ENCODE measurements at regions not wholly inside any gene's neighbourhood (a gene's known extent, or its start where the extent isn't known, plus 50 kb on each side); places are given as distances from the start of the nearest gene placed in this dataset.

DNA sequence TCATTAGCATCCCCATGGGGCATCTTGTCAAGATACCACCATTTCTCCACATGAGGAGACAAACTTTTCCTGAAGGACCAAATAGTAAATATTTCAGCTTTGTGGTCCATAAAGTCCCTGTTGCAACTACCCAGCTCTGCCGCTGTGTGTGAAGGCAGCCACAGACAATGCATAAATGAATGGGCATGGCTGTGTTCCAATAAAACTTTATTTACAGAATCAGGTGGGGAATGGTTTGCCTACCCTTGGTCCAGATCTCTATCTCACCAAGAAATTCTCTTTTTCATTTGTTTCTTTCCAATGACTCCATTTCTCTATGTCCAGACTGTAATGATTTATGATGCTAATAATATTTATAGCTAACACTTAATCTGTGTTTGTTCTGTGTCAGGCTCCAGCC lies 409.3 kb upstream of the TBX3 start:
- no peak for DNase-seq

DNA sequence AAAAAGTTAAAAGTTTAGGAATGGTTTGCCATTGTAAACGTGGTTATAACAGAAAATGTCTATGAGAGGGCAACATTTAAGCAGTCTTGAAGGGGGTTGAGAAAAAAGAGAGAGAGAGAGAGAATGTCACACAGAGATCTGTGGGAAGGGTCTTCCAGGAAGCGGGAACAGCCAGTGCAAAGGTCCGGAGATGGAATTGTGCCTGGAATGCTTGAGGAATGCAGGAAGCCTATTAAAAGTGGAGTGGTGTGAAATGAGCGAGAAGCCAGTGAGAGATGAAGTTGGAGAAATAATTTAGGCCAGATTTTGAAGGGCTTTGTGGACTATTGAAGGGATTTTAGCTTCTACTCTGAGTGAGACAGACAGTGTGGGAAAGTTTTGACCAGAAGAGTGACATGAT lies 406.8 kb upstream of the TBX3 start:
- no peak for DNase-seq

GRCh38 chr12:115088995-115089841 lies 405.2 kb upstream of the TBX3 start:
- DNase-seq, result no peak

GRCh38 chr12:115088328-115088994 lies 404.5 kb upstream of the TBX3 start:
- DNase-seq, result no peak

DNA sequence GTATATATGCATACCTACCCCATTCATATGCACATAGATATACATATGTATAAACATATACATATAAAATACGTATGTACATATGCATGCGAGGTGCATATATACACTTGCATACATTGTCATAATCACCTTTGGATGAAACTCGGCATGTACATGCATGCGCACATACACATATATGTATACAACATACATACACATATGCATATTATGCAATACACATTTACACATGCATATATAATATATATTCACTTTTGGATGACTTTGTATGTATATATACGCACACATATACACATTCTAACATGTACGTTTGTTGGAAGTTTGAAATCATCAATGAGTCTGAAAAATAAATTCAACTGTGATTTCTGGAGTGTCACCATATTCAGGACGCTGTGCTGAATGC lies 401.6 kb upstream of the TBX3 start:
- DNase-seq, result no peak

GRCh38 chr12:115079760-115080159 lies 395.8 kb upstream of the TBX3 start:
- DNase-seq, result no peak

DNA sequence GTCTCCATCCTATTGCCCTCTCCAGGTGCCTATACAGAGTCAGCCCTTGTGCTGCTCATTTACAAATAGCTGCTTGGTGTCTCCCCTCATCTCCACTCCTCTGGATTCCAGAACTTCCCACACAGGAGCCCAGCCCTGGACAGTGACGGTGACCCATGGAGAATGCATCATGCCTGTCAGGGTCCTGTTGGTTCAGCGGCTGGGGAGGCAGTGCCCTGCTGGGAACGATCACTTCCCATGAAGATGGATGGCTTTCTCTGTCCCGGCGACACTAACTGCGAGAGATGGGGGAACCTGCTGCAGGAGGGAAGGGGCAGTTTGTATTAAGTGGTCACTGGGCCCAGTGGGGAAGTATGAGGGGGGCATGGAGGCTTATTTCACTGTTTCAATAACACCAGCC lies 395.0 kb upstream of the TBX3 start:
- no peak for DNase-seq

GRCh38 chr12:115078334-115078733 lies 394.4 kb upstream of the TBX3 start:
- no peak for DNase-seq

DNA sequence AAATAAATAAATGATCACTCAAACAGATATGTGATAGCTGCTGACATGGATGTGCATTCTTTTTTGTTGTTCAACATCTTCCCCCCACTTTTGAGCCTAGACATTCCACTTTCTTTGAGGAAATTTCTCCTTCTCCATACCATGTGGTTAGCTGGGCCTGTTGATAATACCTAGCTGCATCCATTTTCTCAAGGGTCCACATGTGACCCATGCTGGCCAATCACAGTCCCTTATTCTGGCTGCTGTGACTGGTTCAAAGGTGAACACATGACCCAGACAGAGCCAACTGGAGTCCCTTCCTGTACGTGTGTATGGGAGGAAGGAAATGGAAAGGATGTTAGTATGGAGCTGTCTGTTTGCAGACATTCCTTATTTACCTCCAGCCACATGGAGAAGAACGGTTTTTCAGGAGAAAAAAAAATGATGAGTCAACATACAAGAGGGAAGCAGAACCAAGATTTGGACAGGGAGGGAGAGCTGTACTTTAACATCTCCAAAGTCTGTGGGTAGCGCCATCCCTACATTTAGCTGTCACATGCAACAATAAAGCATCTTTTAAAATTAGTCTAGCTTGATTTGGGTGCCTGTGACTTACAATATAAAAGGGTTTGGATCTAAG lies 391.7 kb upstream of the TBX3 start:
- DNase-seq, result no peak

DNA sequence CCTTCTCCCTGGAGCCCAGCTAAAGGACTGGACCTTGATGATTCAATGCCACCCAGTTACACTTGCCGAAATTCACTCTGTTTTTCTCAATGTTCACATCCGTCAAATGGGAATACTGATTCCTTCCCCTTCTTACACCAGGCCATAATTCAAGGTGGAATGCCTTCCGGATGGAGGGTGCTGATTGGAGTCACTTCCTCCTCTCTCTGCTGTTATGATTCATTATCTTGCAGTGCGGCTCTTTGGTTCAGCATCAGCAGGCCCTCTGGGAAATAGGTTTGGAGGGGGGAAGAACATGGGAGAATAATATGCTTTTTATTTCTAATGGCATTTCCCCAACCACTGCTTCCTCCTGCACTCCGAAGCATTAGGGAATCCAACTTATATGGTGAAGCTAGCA lies 390.6 kb upstream of the TBX3 start:
- no peak for DNase-seq

- DNase-seq, result no peak
Measured at GRCh38 chr12:115072712-115073111, 388.7 kb upstream of the TBX3 start.

GRCh38 chr12:115070313-115070712 lies 386.3 kb upstream of the TBX3 start:
- no peak for DNase-seq

- DNase-seq, result no peak
Measured at GRCh38 chr12:115064296-115064695, 380.3 kb upstream of the TBX3 start.

- DNase-seq, result no peak
Measured at GRCh38 chr12:115062741-115063140, 378.8 kb upstream of the TBX3 start.

GRCh38 chr12:115060477-115061168 lies 376.6 kb upstream of the TBX3 start:
- DNase-seq, result no peak

DNA sequence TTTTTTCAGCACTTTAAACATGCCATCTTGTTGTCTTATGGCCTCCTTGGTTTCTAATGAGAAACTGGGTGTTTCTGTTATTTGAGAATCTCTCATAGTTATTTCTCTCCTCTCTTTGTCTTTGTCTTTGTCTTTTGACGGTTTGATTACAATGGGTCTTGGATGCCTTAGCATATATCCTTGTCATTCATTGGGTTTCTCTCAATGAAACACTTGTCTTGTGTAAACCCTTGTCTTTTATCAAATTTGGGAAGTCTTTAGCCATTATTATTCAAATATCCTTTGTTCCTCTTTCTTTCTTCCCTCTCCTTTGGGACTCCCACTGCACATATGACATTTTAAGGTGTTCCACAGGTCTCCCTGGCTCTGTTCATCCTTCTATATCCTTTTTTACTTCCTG lies 373.5 kb upstream of the TBX3 start:
- DNase-seq, result no peak

DNA sequence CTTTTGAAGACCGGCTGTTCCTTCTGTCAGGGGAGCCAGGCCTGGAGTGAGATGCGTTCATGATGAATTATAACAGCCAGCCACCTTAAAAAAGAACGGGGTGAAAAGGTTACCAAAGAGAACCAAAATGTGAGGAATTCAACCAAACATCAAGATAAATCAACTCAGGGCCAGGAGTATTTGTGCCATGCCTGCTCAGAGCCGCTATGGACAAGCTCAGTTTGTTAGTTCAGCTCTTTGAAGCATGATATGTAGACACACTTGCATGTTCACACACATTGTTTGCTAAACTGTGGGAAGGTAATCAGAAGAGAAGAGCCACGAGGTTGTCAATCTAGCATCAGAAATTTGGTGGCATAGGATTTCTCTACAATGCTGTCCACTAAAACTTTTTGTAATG lies 367.4 kb upstream of the TBX3 start:
- no peak for DNase-seq

DNA sequence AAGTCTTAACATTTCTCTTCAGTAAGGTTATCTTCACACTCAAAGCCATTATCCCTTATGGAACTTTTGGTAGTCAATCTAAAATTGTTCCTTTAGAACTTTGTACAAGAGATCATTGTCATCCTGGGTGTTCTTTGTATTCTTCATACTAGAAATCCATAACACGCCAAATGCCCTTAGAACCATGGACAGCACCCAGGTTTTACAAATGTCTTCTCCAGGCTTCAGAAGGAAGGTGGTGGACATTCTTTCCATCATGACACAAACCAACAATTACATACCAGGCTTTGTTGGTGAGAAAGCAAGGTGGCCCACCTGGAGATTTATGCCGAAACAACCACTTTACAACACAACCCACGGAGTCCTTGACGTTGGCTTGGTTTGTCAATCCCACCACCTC lies 365.6 kb upstream of the TBX3 start:
- DNase-seq, result no peak

GRCh38 chr12:115046805-115047204 lies 362.8 kb upstream of the TBX3 start:
- no peak for DNase-seq

GRCh38 chr12:115044073-115044472 lies 360.1 kb upstream of the TBX3 start:
- DNase-seq, result no peak

DNA sequence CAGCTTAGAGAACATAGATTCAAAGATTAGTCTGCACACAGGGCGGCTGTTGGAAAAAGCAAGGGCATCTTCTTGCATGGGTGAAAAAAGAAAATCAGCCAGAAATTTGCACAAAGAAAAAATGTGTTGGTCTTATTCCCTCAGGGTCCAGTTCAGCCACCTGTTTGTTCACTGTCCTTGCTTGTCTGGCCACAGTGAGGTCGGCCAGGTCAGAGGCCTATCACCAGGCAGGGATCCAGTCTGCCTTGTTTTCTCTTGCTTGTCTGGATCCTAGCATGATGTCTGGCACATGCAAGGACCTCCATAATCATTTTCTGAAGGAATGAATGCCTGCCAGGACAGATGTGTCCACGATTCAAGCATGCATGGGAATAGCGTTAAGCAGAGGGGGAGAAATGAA lies 359.1 kb upstream of the TBX3 start:
- no peak for DNase-seq

- no peak for DNase-seq
Measured at GRCh38 chr12:115042341-115042740, 358.4 kb upstream of the TBX3 start.

DNA sequence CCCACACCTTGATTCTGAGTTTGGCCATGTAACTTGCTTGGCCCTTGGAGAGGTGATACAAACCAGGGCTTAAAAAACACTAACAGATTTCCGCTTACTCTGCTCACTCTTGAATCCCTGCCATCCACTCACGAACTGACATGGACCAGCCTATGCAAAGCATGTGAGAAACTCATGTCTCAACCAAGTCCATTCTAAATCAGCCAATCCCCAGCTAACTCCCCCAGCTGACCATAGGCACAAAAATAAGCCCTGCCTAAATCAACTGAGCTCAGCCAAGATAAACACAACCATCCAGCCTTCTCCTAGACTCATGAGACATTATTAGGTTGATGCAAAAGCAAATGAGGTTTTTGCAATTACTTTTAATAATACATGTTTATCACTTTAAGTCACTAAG lies 353.9 kb upstream of the TBX3 start:
- DNase-seq, result no peak

All from CD4-positive, alpha-beta T cell treated with Interferon alpha-2 for 1 hour (primary cell).